GM12872 (cell line): ENCODE measurements at regions not wholly inside any gene's neighbourhood (a gene's known extent, or its start where the extent isn't known, plus 50 kb on each side); places are given as distances from the start of the nearest gene placed in this dataset.

Experiments used
- TF ChIP-seq, protein P1 (sequence below): IDR thresholded peaks from 3 replicates; pipeline ENCODE4 v1.5.1; 2011; ENCODE audit warnings: low read depth, mild to moderate bottlenecking, low read length, moderate library complexity; ENCODE audit not compliant: insufficient read depth

DNA sequence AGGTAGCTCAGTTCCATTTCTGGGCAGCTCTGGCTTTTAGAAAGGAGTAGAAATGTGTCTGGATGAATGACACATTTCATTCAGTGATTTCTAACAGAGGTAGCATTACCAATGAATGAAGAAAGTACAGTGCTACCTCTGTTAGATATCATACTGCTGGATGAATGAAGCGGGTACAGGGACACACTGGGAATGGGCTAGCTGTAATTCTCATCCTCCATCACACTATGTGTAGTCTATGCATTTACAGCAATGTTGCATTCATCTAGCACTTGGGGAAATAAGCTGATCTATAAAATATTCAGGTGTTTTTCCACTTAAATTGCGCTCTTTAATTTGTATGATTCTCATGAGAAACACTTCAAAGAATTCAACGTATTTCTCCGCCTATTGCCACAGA, 158.3 kb upstream of the IRX5 start:
- TF ChIP-seq, protein P1, sequence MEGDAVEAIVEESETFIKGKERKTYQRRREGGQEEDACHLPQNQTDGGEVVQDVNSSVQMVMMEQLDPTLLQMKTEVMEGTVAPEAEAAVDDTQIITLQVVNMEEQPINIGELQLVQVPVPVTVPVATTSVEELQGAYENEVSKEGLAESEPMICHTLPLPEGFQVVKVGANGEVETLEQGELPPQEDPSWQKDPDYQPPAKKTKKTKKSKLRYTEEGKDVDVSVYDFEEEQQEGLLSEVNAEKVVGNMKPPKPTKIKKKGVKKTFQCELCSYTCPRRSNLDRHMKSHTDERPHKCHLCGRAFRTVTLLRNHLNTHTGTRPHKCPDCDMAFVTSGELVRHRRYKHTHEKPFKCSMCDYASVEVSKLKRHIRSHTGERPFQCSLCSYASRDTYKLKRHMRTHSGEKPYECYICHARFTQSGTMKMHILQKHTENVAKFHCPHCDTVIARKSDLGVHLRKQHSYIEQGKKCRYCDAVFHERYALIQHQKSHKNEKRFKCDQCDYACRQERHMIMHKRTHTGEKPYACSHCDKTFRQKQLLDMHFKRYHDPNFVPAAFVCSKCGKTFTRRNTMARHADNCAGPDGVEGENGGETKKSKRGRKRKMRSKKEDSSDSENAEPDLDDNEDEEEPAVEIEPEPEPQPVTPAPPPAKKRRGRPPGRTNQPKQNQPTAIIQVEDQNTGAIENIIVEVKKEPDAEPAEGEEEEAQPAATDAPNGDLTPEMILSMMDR = no peak

DNA sequence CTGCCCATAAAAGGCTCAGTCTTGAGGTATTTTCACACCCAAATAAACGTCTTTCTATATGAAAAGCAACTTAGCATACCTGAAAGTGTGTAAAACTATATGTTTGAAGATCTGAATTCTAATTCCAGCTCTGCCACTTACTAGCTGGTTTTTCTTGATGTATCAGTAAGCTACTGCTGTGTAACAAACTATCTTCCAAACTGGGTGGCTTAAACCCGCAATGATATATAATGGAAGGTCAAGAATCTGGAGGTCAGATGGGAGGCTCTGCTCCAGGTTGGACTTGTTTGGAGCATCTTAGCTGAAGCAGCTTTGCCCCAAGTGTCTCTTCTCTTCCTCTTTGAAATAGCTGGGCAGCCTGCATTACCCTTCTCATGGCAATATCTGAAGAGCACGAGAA, 164.3 kb upstream of the IRX5 start:
- TF ChIP-seq, protein P1 = no peak

DNA sequence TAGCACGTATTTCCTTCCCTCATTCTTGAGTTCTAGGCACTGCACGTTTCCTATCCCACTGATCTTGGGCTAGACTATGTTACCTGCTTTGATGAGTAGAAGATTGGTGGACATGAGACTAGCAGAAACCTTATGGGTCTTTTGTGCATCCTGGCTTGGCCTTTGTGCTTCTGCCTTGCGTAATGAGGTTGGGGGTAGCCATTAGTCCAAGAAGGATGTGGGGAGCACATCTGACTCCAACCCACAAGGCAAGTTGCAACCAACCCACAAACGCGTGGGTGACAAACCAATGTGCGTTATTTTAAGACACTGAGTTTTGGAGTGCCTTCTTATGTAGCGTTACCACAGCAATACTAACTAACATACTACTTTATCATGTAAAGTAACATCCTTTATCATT, 180.4 kb upstream of the IRX5 start:
- TF ChIP-seq, protein P1 = no peak

DNA sequence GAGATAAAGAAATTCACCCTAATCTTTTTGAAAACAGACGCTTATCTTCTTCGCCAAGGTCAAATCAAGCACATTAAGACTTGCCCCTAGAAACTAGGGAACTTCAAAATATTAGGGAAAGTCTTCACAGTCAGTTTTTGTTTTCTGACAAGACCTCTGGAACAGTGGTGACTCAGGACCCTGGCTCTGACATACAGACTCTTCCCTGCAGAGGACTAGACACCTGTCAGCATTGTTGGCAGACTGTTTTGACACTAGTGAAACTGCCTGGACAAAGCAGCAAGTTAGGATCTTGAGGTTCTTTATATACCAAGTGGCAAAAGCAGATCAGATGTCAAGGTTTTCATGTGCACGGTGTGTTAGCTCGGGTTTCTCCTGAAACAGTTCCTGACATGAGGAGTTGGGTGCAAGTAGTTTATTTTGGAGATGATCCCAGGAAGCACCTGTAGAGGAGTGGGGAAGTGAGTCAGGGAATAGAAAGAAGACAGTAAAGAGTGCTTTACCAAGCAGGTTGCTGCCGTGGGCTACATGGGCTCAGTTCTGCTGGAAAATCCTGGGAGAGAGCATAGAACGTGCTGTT, 182.0 kb upstream of the IRX5 start:
- TF ChIP-seq, protein P1 = no peak

DNA sequence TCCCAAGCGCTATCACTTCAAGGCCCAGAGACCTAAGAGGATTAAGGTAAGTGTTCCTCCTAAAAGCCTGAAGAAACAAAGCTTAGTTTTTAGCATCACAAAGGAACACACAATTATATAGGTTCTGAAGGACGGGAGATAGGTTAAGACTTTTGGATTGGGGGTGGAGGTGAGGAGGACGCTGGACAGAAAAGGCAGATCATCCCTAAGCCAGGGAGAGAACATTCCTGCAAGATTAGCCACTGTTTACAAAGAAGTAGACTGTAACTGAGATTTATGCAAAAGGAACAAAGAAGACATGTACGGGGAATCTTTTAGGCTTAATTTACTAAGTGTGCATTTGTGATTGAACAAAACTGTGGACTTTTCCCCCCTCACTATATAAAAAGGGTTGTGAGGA, 184.1 kb upstream of the IRX5 start:
- TF ChIP-seq, protein P1 = no peak

DNA sequence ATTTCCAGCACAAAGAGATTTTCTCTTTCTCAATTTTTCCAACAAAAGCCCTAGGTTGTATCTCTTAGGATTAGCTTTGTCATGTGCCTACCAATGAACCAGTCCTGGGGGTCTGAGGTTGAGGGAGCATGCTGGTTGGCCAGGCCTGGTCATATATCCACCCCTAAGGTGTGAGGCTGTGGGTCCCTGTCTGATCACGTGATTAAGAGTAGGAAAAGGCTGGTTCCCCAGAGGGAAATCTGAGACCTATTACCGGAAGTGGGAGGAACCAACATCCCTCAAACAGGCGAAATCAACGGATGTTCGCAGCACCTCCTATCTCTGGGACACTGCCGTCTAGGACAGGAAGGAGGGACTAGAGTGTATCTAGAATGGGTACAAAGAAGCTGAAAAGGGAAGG, 185.7 kb upstream of the IRX5 start:
- TF ChIP-seq, protein P1 = no peak

DNA sequence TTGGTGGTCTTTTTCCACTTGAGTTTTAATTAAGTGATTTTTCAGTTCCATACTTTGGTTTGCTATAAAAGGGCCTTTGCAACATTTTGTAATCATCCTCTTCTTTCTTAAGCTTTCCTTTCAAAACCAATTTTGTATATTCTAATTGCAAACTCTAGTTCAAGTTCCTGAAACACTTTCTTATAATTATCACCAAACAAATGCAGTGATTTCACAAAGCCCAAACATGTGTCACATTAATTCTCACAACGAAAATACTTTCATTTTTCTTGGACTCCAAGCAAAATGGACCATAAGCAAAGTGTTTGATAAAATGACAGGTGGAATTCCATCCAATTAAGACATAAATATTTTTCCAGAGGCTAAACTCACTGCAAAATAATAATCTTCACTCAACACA, 188.2 kb upstream of the IRX5 start:
- TF ChIP-seq, protein P1 = no peak
